ENCODE measurements at regions not wholly inside any gene's neighbourhood (a gene's known extent, or its start where the extent isn't known, plus 50 kb on each side); places are given as distances from the start of the nearest gene placed in this dataset.

DNA sequence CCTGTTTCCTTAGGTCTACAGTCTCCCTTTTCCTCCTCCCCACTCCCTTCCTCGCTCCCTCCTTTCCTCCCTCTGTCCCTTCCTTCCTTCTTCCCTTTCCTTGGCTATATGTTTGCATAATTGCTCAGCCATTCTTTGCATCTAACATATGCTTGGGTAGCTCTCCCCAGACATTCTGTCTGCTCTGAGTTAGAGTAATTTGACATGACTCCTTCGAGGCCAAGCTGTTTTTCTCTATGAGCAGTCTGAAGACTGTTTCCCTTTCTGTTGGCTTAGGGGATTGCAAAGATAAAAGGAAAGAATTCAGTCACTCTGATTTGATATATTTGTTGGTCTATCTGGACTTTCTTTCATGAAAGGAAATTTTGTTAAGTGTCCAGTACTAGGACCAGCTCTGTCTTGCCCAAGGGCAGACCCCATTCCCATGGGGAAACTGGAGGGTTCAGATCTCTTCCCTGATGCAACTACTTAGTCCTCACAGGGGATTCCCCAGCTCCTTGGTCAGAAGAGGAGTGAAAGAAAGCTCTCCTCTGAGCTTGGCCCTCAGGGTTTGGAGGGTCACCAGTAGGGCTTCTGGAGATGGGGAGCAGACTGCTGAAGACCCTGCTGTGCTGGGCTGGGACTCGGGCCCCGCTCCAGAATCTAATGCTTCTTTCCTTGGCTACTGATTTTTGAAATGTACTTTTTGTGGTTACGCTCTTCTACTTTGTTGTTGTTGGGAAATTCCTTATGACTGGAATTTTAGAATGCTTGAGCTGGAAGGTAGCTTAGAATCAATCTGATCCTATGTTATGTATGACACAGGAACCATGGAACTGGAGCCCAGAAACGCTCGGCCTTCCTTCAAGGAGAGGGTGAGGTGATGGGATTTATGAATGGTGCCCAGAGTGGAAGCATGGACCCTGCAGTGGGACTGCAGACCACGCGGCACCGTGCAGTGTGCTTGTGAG, 63.7 kb upstream of the SLC22A23 start:
- H2AFZ ChIP-seq (ENCODE audit: control insufficient read depth, low read depth, low read length) = no peak overlapping the region
- H3K4me1 ChIP-seq (ENCODE audit: control insufficient read depth, insufficient read depth, low read length) = no peaks in the 10 kb centered on the region
- no peak for TF ChIP-seq MTA2 (IDR thresholded peaks at IDR 0.05; ENCODE audit: low read depth)
- TF ChIP-seq, protein P1, sequence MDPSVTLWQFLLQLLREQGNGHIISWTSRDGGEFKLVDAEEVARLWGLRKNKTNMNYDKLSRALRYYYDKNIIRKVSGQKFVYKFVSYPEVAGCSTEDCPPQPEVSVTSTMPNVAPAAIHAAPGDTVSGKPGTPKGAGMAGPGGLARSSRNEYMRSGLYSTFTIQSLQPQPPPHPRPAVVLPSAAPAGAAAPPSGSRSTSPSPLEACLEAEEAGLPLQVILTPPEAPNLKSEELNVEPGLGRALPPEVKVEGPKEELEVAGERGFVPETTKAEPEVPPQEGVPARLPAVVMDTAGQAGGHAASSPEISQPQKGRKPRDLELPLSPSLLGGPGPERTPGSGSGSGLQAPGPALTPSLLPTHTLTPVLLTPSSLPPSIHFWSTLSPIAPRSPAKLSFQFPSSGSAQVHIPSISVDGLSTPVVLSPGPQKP (IDR thresholded peaks at IDR 0.05; ENCODE audit: low read depth, low read length) = no peak
- no peak for TF ChIP-seq HDGF (IDR thresholded peaks at IDR 0.05)
- TF ChIP-seq, protein P2, sequence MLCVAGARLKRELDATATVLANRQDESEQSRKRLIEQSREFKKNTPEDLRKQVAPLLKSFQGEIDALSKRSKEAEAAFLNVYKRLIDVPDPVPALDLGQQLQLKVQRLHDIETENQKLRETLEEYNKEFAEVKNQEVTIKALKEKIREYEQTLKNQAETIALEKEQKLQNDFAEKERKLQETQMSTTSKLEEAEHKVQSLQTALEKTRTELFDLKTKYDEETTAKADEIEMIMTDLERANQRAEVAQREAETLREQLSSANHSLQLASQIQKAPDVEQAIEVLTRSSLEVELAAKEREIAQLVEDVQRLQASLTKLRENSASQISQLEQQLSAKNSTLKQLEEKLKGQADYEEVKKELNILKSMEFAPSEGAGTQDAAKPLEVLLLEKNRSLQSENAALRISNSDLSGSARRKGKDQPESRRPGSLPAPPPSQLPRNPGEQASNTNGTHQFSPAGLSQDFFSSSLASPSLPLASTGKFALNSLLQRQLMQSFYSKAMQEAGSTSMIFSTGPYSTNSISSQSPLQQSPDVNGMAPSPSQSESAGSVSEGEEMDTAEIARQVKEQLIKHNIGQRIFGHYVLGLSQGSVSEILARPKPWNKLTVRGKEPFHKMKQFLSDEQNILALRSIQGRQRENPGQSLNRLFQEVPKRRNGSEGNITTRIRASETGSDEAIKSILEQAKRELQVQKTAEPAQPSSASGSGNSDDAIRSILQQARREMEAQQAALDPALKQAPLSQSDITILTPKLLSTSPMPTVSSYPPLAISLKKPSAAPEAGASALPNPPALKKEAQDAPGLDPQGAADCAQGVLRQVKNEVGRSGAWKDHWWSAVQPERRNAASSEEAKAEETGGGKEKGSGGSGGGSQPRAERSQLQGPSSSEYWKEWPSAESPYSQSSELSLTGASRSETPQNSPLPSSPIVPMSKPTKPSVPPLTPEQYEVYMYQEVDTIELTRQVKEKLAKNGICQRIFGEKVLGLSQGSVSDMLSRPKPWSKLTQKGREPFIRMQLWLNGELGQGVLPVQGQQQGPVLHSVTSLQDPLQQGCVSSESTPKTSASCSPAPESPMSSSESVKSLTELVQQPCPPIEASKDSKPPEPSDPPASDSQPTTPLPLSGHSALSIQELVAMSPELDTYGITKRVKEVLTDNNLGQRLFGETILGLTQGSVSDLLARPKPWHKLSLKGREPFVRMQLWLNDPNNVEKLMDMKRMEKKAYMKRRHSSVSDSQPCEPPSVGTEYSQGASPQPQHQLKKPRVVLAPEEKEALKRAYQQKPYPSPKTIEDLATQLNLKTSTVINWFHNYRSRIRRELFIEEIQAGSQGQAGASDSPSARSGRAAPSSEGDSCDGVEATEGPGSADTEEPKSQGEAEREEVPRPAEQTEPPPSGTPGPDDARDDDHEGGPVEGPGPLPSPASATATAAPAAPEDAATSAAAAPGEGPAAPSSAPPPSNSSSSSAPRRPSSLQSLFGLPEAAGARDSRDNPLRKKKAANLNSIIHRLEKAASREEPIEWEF (IDR thresholded peaks at IDR 0.05; ENCODE audit: insufficient replicate concordance, low read depth, low read length) = no peak
- no peak for TF ChIP-seq ZSCAN29 (IDR thresholded peaks at IDR 0.05)
- TF ChIP-seq ZNF24 (IDR thresholded peaks at IDR 0.05) = no peak
- TF ChIP-seq CEBPB (IDR thresholded peaks at IDR 0.05; ENCODE audit: borderline replicate concordance in 1 of 2, low read depth in 2 of 2, low read length in 2 of 2) = no peak
- no peak for TF ChIP-seq NR2C1 (IDR thresholded peaks at IDR 0.05)
- no peak for TF ChIP-seq SMARCA5 (IDR thresholded peaks at IDR 0.05)
- TF ChIP-seq ATF7 (IDR thresholded peaks at IDR 0.05; ENCODE audit: low read depth) = no peak
- no peak for TF ChIP-seq RBBP5 (conservative IDR thresholded peaks at IDR 0.05)
- H4K20me1 ChIP-seq (ENCODE audit: control insufficient read depth, insufficient read depth) = peaks cover 3% of the 10 kb centered on the region; the same call in 1 of the 2 replicates
- no peak overlapping the region for H3K9ac ChIP-seq (ENCODE audit: control insufficient read depth, insufficient read depth, low read length)
- CTCF ChIA-PET = no interaction called here
- no peaks in the 10 kb centered on the region; a peak in 3 of 4 replicates for H3K27me3 ChIP-seq (replicated peaks in 1 of 2; ENCODE audit: control insufficient read depth in 2 of 2, insufficient read depth in 2 of 2, low read length in 1 of 2)
- FAIRE-seq = no peak
- no peak overlapping the region for H3K4me3 ChIP-seq
- SMC1A ChIA-PET (ENCODE audit: uncharacterized antibody, unreplicated experiment) = no interaction called here
- intact Hi-C loops (cut with micrococcal nuclease; ENCODE audit: unreplicated experiment) = no loop called here
- 35% methylated on average over 10 of the region's 10 CpGs for WGBS (ENCODE audit: insufficient coverage, insufficient replicate concordance, low lambda C conversion rate, missing lambda C conversion rate)
- H3K79me2 ChIP-seq (ENCODE audit: control insufficient read depth, insufficient read depth, low read length) = no peaks in the 10 kb centered on the region
- no TSS peak for BruUV-seq (replicated peaks)
- DNase-seq (ENCODE audit: low read depth, low spot score) = no peak
- no peaks in the 10 kb centered on the region for H3K36me3 ChIP-seq (ENCODE audit: control insufficient read depth in 2 of 2, insufficient read depth in 2 of 2, low read length in 1 of 2)
- RAD21 ChIA-PET (ENCODE audit: unreplicated experiment) = interaction anchor here (0.7 kb wide), 1 partner anchor 78 kb away, joined by 3 read pairs; no protein-coding TSS in a partner anchor
- POLR2A ChIA-PET = no interaction called here
- no peak for ATAC-seq
- no peak overlapping the region for H3K4me2 ChIP-seq (ENCODE audit: control insufficient read depth, insufficient read depth)
- H3K9me3 ChIP-seq (replicated peaks; ENCODE audit: control insufficient read depth, insufficient read depth, low read length) = no peaks in the 10 kb centered on the region
- in situ Hi-C loops (cut with MboI) = no loop called here
- no peak overlapping the region for H3K27ac ChIP-seq (ENCODE audit: control insufficient read depth, insufficient read depth)

All from GM12878 (cell line).